Mesenchymal stem cell (in vitro differentiated cells and primary cell): ENCODE measurements at regions not wholly inside any gene's neighbourhood (a gene's known extent, or its start where the extent isn't known, plus 50 kb on each side); places are given as distances from the start of the nearest gene placed in this dataset.

Experiments used
- DNase-seq: peaks from one replicate; pipeline ENCODE4 v3.0.0-alpha.2; 2013
- H2AFZ ChIP-seq: one replicate; pipeline ENCODE4 v1.6.1; 2013; ENCODE audit warnings: low read depth, mild to moderate bottlenecking, control low read depth, inconsistent platforms, low read length, moderate library complexity
- H2AK5ac ChIP-seq: 2 replicates; pipeline ENCODE4 v1.6.1; 2013; ENCODE audit warnings: low read length, moderate library complexity, mild to moderate bottlenecking, inconsistent platforms; ENCODE audit not compliant: severe bottlenecking
- H2BK120ac ChIP-seq: one replicate; pipeline ENCODE4 v1.6.1; 2013; ENCODE audit warnings: low read depth, mild to moderate bottlenecking, inconsistent platforms, low read length, moderate library complexity
- H2BK12ac ChIP-seq, 2 experiments: one replicate each; pipeline ENCODE4 v1.6.1; 2013; ENCODE audit warnings: inconsistent platforms in 2 of 2, low read length in 2 of 2, mild to moderate bottlenecking in 2 of 2, moderate library complexity in 2 of 2, control low read depth in 1 of 2
- H2BK15ac ChIP-seq: one replicate; pipeline ENCODE4 v1.6.1; 2013; ENCODE audit warnings: mild to moderate bottlenecking, low read depth, inconsistent platforms; ENCODE audit not compliant: poor library complexity, severe bottlenecking
- H2BK5ac ChIP-seq: 2 replicates; pipeline ENCODE4 v1.6.1; 2013; ENCODE audit warnings: low read depth, mild to moderate bottlenecking, low read length, control low read depth, inconsistent platforms; ENCODE audit not compliant: poor library complexity, severe bottlenecking
- H3K14ac ChIP-seq, 2 experiments: one replicate each; pipeline ENCODE4 v1.6.1; 2013; ENCODE audit warnings: inconsistent platforms in 2 of 2, low read length in 2 of 2, control low read depth in 1 of 2, mild to moderate bottlenecking in 1 of 2, moderate library complexity in 1 of 2
- H3K18ac ChIP-seq, 2 experiments: one replicate each; pipeline ENCODE4 v1.6.1; 2013; ENCODE audit warnings: inconsistent platforms in 2 of 2, low read length in 2 of 2, control low read depth in 1 of 2, low read depth in 1 of 2, mild to moderate bottlenecking in 1 of 2
- H3K23ac ChIP-seq, 2 experiments: one replicate each; pipeline ENCODE4 v1.6.1; 2013; ENCODE audit warnings: inconsistent platforms in 2 of 2, low read length in 2 of 2, mild to moderate bottlenecking in 2 of 2, moderate library complexity in 2 of 2, control low read depth in 1 of 2
- H3K27ac ChIP-seq: 2 replicates; pipeline ENCODE4 v1.5.1; 2013; ENCODE audit warnings: mild to moderate bottlenecking, moderate library complexity, low read length, control low read depth, inconsistent platforms; ENCODE audit not compliant: poor library complexity, severe bottlenecking
- H3K27me3 ChIP-seq, 2 experiments: 2 replicates each; pipeline versions ENCODE4 v1.6.1 to v1.7.0; 2013; ENCODE audit warnings: low read length in 2 of 2, mild to moderate bottlenecking in 2 of 2, moderate library complexity in 2 of 2, control low read depth in 1 of 2, inconsistent platforms in 1 of 2; ENCODE audit not compliant: control insufficient read depth in 1 of 2, insufficient read depth in 1 of 2
- H3K36me3 ChIP-seq, 2 experiments: 2 replicates each; pipeline versions ENCODE4 v1.6.1 to v1.7.0; 2013; ENCODE audit warnings: low read length in 2 of 2, control low read depth in 1 of 2, inconsistent platforms in 1 of 2, low read depth in 1 of 2, mild to moderate bottlenecking in 1 of 2; ENCODE audit not compliant: insufficient read depth in 2 of 2, control insufficient read depth in 1 of 2
- H3K4ac ChIP-seq, 2 experiments: one replicate each; pipeline ENCODE4 v1.6.1; 2013; ENCODE audit warnings: inconsistent platforms in 2 of 2, low read length in 2 of 2, mild to moderate bottlenecking in 2 of 2, moderate library complexity in 2 of 2, control low read depth in 1 of 2, low read depth in 1 of 2
- H3K4me1 ChIP-seq: 2 replicates; pipeline ENCODE4 v1.6.1; 2013; ENCODE audit warnings: low read depth, low read length, control low read depth; ENCODE audit not compliant: control insufficient read depth, insufficient read depth
- H3K4me2 ChIP-seq: 2 replicates; pipeline ENCODE4 v1.6.1; 2013; ENCODE audit warnings: low read length, mild to moderate bottlenecking, inconsistent platforms; ENCODE audit not compliant: poor library complexity, severe bottlenecking
- H3K4me3 ChIP-seq, 2 experiments: 2 replicates each; pipeline versions ENCODE4 v1.5.1 to v1.7.0; 2013; ENCODE audit warnings: low read length in 2 of 2, mild to moderate bottlenecking in 2 of 2, control low read depth in 1 of 2, low read depth in 1 of 2; ENCODE audit not compliant: insufficient read depth in 1 of 2
- H3K79me1 ChIP-seq: replicated peaks from 2 replicates; pipeline ENCODE4 v1.6.1; 2013; ENCODE audit warnings: mild to moderate bottlenecking, control low read depth, low read length, inconsistent platforms; ENCODE audit not compliant: poor library complexity, severe bottlenecking
- H3K9ac ChIP-seq: 2 replicates; pipeline ENCODE4 v1.7.0; 2013; ENCODE audit warnings: mild to moderate bottlenecking, low read length, moderate library complexity
- H3K9me3 ChIP-seq: 2 replicates; pipeline ENCODE4 v1.7.0; 2013; ENCODE audit warnings: mild to moderate bottlenecking, low read length; ENCODE audit not compliant: control insufficient read depth
- H4K8ac ChIP-seq: one replicate; pipeline ENCODE4 v1.6.1; 2013; ENCODE audit warnings: inconsistent platforms, mild to moderate bottlenecking, low read length, moderate library complexity
- H4K91ac ChIP-seq: one replicate; pipeline ENCODE4 v1.6.1; 2013; ENCODE audit warnings: mild to moderate bottlenecking, low read length, inconsistent platforms
- WGBS: methylation state at CpG from one replicate; pipeline ENCODE4 v1.1.7; 2013; ENCODE audit warnings: mixed read lengths; 5-methylcytosine and 5-hydroxymethylcytosine counted together

GRCh38 chr2:64915510-64915900 is 73.7 kb upstream of the SLC1A4 start:
- H2BK12ac ChIP-seq = no peak overlapping the region
- H3K18ac ChIP-seq = no peak overlapping the region
- no peak overlapping the region for H3K23ac ChIP-seq
- H3K9me3 ChIP-seq = no peaks in the 10 kb centered on the region
- no peak overlapping the region for H2BK5ac ChIP-seq
- no peaks in the 10 kb centered on the region for H3K4me1 ChIP-seq
- H3K27me3 ChIP-seq = no peaks in the 10 kb centered on the region
- H3K14ac ChIP-seq = no peak overlapping the region
- 70% methylated on average over 2 of the region's 3 CpGs for WGBS
- no peak overlapping the region for H3K4ac ChIP-seq
- no peak overlapping the region for H2BK15ac ChIP-seq
- no peak overlapping the region for H2BK120ac ChIP-seq
- no peaks in the 10 kb centered on the region for H3K79me1 ChIP-seq
- no peak overlapping the region for H3K27ac ChIP-seq
- no peak overlapping the region for H2AK5ac ChIP-seq
- H4K8ac ChIP-seq = no peak overlapping the region
- H2AFZ ChIP-seq = no peak overlapping the region
- H3K4me3 ChIP-seq = no peak overlapping the region
- no peak overlapping the region for H3K4me2 ChIP-seq
- no peak for DNase-seq
- H3K36me3 ChIP-seq = no peaks in the 10 kb centered on the region
- no peak overlapping the region for H3K9ac ChIP-seq
- no peak overlapping the region for H4K91ac ChIP-seq

GRCh38 chr2:64918220-64918886 is 70.8 kb upstream of the SLC1A4 start:
- H2AFZ ChIP-seq = no peak overlapping the region
- no peak overlapping the region for H3K18ac ChIP-seq
- no peak overlapping the region for H4K91ac ChIP-seq

GRCh38 chr2:64919261-64919660 is 69.9 kb upstream of the SLC1A4 start:
- no peak overlapping the region for H3K14ac ChIP-seq
- H2BK12ac ChIP-seq = peak overlapping the region in 1 of 2 experiments; percentile 37
- no peak for DNase-seq
- H3K9ac ChIP-seq = no peak overlapping the region
- peak overlapping the region; percentile 20 for H2AK5ac ChIP-seq
- H3K4ac ChIP-seq = no peak overlapping the region
- H2BK15ac ChIP-seq = no peak overlapping the region
- H3K23ac ChIP-seq = no peak overlapping the region
- no peak overlapping the region for H4K91ac ChIP-seq
- no peak overlapping the region for H3K27ac ChIP-seq
- H4K8ac ChIP-seq = no peak overlapping the region
- no peak overlapping the region for H3K18ac ChIP-seq
- H3K27me3 ChIP-seq = no peaks in the 10 kb centered on the region
- H3K4me1 ChIP-seq = no peaks in the 10 kb centered on the region
- H3K4me3 ChIP-seq = no peak overlapping the region
- H2BK120ac ChIP-seq = no peak overlapping the region
- H3K79me1 ChIP-seq = no peaks in the 10 kb centered on the region
- no peak overlapping the region for H3K4me2 ChIP-seq
- WGBS = 98% methylated on average over 2 of the region's 2 CpGs
- peaks cover 3% of the 10 kb centered on the region for H3K9me3 ChIP-seq
- H2BK5ac ChIP-seq = no peak overlapping the region
- no peak overlapping the region for H2AFZ ChIP-seq
- H3K36me3 ChIP-seq = no peaks in the 10 kb centered on the region

More at GRCh38 chr2:64918220-64918886, 70.8 kb upstream of the SLC1A4 start:
- no peak overlapping the region for H3K4ac ChIP-seq
- no peak for DNase-seq
- H2BK15ac ChIP-seq = no peak overlapping the region
- H3K36me3 ChIP-seq = no peaks in the 10 kb centered on the region
- no peaks in the 10 kb centered on the region for H3K27me3 ChIP-seq
- no peaks in the 10 kb centered on the region for H3K79me1 ChIP-seq
- H2BK5ac ChIP-seq = no peak overlapping the region
- no peak overlapping the region for H3K27ac ChIP-seq
- peak overlapping the region in 1 of 2 experiments; percentile 32 for H2BK12ac ChIP-seq
- H3K4me3 ChIP-seq = peak overlapping the region in 1 of 2 experiments; percentile 71
- H3K9ac ChIP-seq = peak overlapping the region; percentile 68
- H3K4me1 ChIP-seq = no peaks in the 10 kb centered on the region
- no peak overlapping the region for H2AK5ac ChIP-seq
- H3K4me2 ChIP-seq = no peak overlapping the region
- 81% methylated on average over 8 of the region's 8 CpGs for WGBS
- H2BK120ac ChIP-seq = no peak overlapping the region
- no peak overlapping the region for H3K23ac ChIP-seq
- peak overlapping the region; percentile 66 for H4K8ac ChIP-seq
- H3K9me3 ChIP-seq = no peaks in the 10 kb centered on the region
- H3K14ac ChIP-seq = no peak overlapping the region

- H3K27ac ChIP-seq = no peak overlapping the region
- no peak overlapping the region for H3K4me2 ChIP-seq
- no peak overlapping the region for H3K4me3 ChIP-seq
- no peak overlapping the region for H3K14ac ChIP-seq
- H2AK5ac ChIP-seq = no peak overlapping the region
- H3K4me1 ChIP-seq = no peaks in the 10 kb centered on the region
- H3K36me3 ChIP-seq = no peaks in the 10 kb centered on the region
- no peak overlapping the region for H3K23ac ChIP-seq
- H2AFZ ChIP-seq = no peak overlapping the region
- H3K18ac ChIP-seq = no peak overlapping the region
- no peak for DNase-seq
- H3K4ac ChIP-seq = no peak overlapping the region
- H4K91ac ChIP-seq = no peak overlapping the region
- no peak overlapping the region for H2BK5ac ChIP-seq
- no peak overlapping the region for H2BK15ac ChIP-seq
- no peak overlapping the region for H2BK12ac ChIP-seq
- no peak overlapping the region for H3K9ac ChIP-seq
- H3K9me3 ChIP-seq = peaks cover 5% of the 10 kb centered on the region
- H4K8ac ChIP-seq = no peak overlapping the region
- H3K27me3 ChIP-seq = no peaks in the 10 kb centered on the region
- H2BK120ac ChIP-seq = no peak overlapping the region
- no peaks in the 10 kb centered on the region for H3K79me1 ChIP-seq
- WGBS = 85% methylated on average over 14 of the region's 14 CpGs
Observed at GRCh38 chr2:64922482-64923384, 66.5 kb upstream of the SLC1A4 start.
